K562 (cell line): ENCODE measurements at regions not wholly inside any gene's neighbourhood (a gene's known extent, or its start where the extent isn't known, plus 50 kb on each side); places are given as distances from the start of the nearest gene placed in this dataset.

Experiments
- ATAC-seq: fragments of 200-7000 bp; cut with Tn5 transposase; 3 replicates; pipeline ENCODE4 v1.9.1; 2020; ENCODE audit warnings: moderate library complexity
- BruUV-seq: library from RNA; stranded (reverse); fragments of 400-500 nt; replicated peaks from 2 replicates; lab custom pipeline; 2021; lab: Mats Ljungman, UMichigan
- CTCF ChIA-PET: fragments of 300-600 bp; formaldehyde crosslinking; extraction: SDS; loops from one replicate; lab custom pipeline; 2021; ENCODE audit warnings: low intra/inter-chr PET ratio; lab: Yijun Ruan, JAX
- POLR2A ChIA-PET: fragments of 300-600, 350-650 bp; sonication (Branson Sonifier 250); formaldehyde crosslinking; extraction: SDS; loops from one replicate; lab custom pipeline; 2021; ENCODE audit warnings: antibody characterized with exemption, inconsistent platforms; lab: Yijun Ruan, JAX
- DNase-seq, 4 experiments: peaks; one replicate each; pipeline versions ENCODE4 v3.0.0 to v3.0.0-alpha.2; 2011 to 2018; ENCODE audit warnings: low spot score in 3 of 4, mixed read lengths in 3 of 4; ENCODE audit errors: extremely low read depth in 1 of 4
- FAIRE-seq: peaks from 2 replicates; lab custom pipeline; 2011; peaks lifted over from hg19 to GRCh38; lab: Jason Lieb, UNC
- H2AFZ ChIP-seq: 2 replicates; pipeline ENCODE4 v1.6.0; 2011; ENCODE audit warnings: low read depth, low read length, control low read depth, inconsistent platforms
- H3K27ac ChIP-seq: fragments of 200-600 bp; 3 replicates; pipeline ENCODE4 v1.8.0; 2011; ENCODE audit warnings: low read depth, mild to moderate bottlenecking, control low read depth, inconsistent platforms, low read length, moderate library complexity, mixed read lengths; ENCODE audit errors: extremely low read depth
- H3K27me3 ChIP-seq, 2 experiments: fragments of 300-600 bp in 1 of 2; 2 replicates in 1 of 2; 3 replicates in 1 of 2; pipeline versions ENCODE4 v1.6.0 to v1.8.0; 2011; ENCODE audit warnings: inconsistent platforms in 2 of 2, low read length in 2 of 2, mild to moderate bottlenecking in 1 of 2, mixed read lengths in 1 of 2, moderate library complexity in 1 of 2; ENCODE audit not compliant: control insufficient read depth in 2 of 2, insufficient read depth in 2 of 2
- H3K36me3 ChIP-seq: fragments of 300-600 bp; 3 replicates; pipeline ENCODE4 v1.8.0; 2011; ENCODE audit warnings: mild to moderate bottlenecking, low read length, inconsistent platforms; ENCODE audit not compliant: control insufficient read depth, insufficient read depth
- H3K4me1 ChIP-seq, 2 experiments: fragments of 200-600 bp in 1 of 2; replicated peaks in 1 of 2; 2 replicates in 1 of 2; 3 replicates in 1 of 2; pipeline versions ENCODE4 v1.5.1 to v1.8.0; 2011; ENCODE audit warnings: inconsistent platforms in 2 of 2, low read length in 2 of 2, mild to moderate bottlenecking in 1 of 2, mixed read lengths in 1 of 2, moderate library complexity in 1 of 2; ENCODE audit not compliant: control insufficient read depth in 2 of 2, insufficient read depth in 2 of 2
- H3K4me2 ChIP-seq: 2 replicates; pipeline ENCODE4 v1.6.1; 2011; ENCODE audit warnings: low read length, control low read depth, inconsistent platforms, mixed read lengths; ENCODE audit not compliant: insufficient read depth
- H3K4me3 ChIP-seq: fragments of 200-600 bp; sonication (generic), shearing (Covaris generic); 2 replicates; pipeline ENCODE4 v1.5.1; 2016; ENCODE audit warnings: control low read depth, inconsistent platforms
- H3K79me2 ChIP-seq: fragments of 200-600 bp; 3 replicates; pipeline ENCODE4 v1.8.0; 2011; ENCODE audit warnings: low read length, inconsistent platforms; ENCODE audit not compliant: control insufficient read depth, insufficient read depth
- H3K9ac ChIP-seq, 2 experiments: 2 replicates each; pipeline versions ENCODE4 v1.6.0 to v1.6.1; 2011; ENCODE audit warnings: low read depth in 2 of 2, low read length in 2 of 2, control low read depth in 1 of 2, inconsistent platforms in 1 of 2, mild to moderate bottlenecking in 1 of 2, mixed read lengths in 1 of 2; ENCODE audit not compliant: insufficient read depth in 1 of 2
- H3K9me1 ChIP-seq: one replicate; pipeline ENCODE4 v1.6.0; 2011; ENCODE audit warnings: inconsistent platforms, mild to moderate bottlenecking, low read length, moderate library complexity; ENCODE audit not compliant: control insufficient read depth, insufficient read depth
- H3K9me3 ChIP-seq: replicated peaks from 2 replicates; pipeline ENCODE4 v1.5.1; 2011; ENCODE audit warnings: low read depth, low read length, inconsistent platforms; ENCODE audit not compliant: control insufficient read depth, insufficient read depth
- H4K20me1 ChIP-seq: replicated peaks from 2 replicates; pipeline ENCODE4 v1.6.1; 2011; ENCODE audit warnings: low read length, inconsistent platforms, mixed read lengths; ENCODE audit not compliant: control insufficient read depth, insufficient read depth
- GATA2 ChIP-seq: sonication (generic); formaldehyde crosslinking; IDR thresholded peaks from 2 replicates; pipeline ENCODE4 v1.4.0; 2020; ENCODE audit warnings: mild to moderate bottlenecking, missing genetic modification reagents
- HDGF ChIP-seq: fragments of 450-650 bp; IDR thresholded peaks from 2 replicates; pipeline ENCODE4 v1.6.1; 2016
- MYC ChIP-seq, 2 experiments: fragments of 250-450 bp in 1 of 2; sonication (Bioruptor Pico) in 1 of 2; IDR thresholded peaks; 2 replicates each; pipeline versions ENCODE4 v1.5.1 to v1.6.1; 2012 to 2021; ENCODE audit warnings: low read depth in 2 of 2, borderline replicate concordance in 1 of 2, improper control_type of control experiment in 1 of 2, low read length in 1 of 2, mild to moderate bottlenecking in 1 of 2, moderate library complexity in 1 of 2
- PHF20 ChIP-seq: fragments of 450-650 bp; IDR thresholded peaks from 2 replicates; pipeline ENCODE4 v1.6.1; 2018; ENCODE audit not compliant: partially characterized antibody
- SMARCA4 ChIP-seq: fragments of 450-650 bp; IDR thresholded peaks from 2 replicates; pipeline ENCODE4 v1.6.1; 2016
- STAT5B ChIP-seq: fragments of 250-450 bp; sonication (Bioruptor Pico); IDR thresholded peaks from 2 replicates; pipeline ENCODE4 v1.8.0; 2021; ENCODE audit warnings: mild to moderate bottlenecking, inconsistent platforms
- TAF9B ChIP-seq: fragments of 450-650 bp; IDR thresholded peaks from 2 replicates; pipeline ENCODE4 v1.6.1; 2018; ENCODE audit warnings: mild to moderate bottlenecking; ENCODE audit not compliant: partially characterized antibody
- TOE1 ChIP-seq, 2 experiments: fragments of 450-650 bp in 1 of 2; sonication (generic) in 1 of 2; formaldehyde crosslinking in 1 of 2; IDR thresholded peaks; 2 replicates each; pipeline versions ENCODE4 v1.7.1 to v1.8.0; 2016 to 2022; ENCODE audit warnings: borderline replicate concordance in 2 of 2, mild to moderate bottlenecking in 2 of 2, antibody characterized with exemption in 1 of 2, inconsistent platforms in 1 of 2, low read depth in 1 of 2, missing genetic modification reagents in 1 of 2, moderate library complexity in 1 of 2
- WGBS: fragments of 100-300 bp; shearing (Covaris generic); methylation state at CpG from one replicate; pipeline ENCODE4 v1.1.6; 2016; ENCODE audit warnings: low coverage, mixed read lengths; ENCODE audit not compliant: insufficient coverage; ENCODE audit errors: missing lambda C conversion rate; 5-methylcytosine and 5-hydroxymethylcytosine counted together
- in situ Hi-C: fragments of 300-500 bp; cut with MboI; formaldehyde crosslinking; loops from 4 replicates; pipeline ENCODE4 v1.15.0; 2018; ENCODE audit warnings: inconsistent platforms, mixed read lengths
- intact Hi-C: fragments of 100-400 bp; cut with micrococcal nuclease; formaldehyde crosslinking; loops from 2 replicates; pipeline ENCODE4 v1.14.2; 2022

DNA sequence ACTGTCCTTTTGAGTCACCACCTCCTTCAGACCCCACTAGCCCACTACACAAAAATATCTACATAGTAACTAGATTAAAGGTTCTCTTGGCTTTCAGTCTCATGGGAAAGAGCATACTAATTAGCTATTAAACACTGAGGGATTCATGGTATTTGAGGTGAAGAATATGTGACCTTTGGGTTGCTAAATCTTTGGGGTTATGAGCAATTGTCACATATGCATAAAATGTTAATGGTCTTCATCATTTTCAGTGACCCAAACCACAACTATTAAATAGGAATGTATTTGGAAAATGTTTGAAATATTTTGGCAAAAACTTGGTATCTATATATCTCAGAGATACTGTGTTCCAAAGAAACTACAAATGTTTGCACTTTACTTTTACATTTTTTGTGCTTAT, 365.1 kb downstream of the MAGEB5 start:
- no TSS peak for BruUV-seq
- H3K9me1 ChIP-seq: no peaks in the 10 kb centered on the region
- in situ Hi-C loops (no loop called here), intact Hi-C loops (no loop called here)
- POLR2A ChIA-PET: no interaction called here
- no peaks in the 10 kb centered on the region for H4K20me1 ChIP-seq
- no peak for FAIRE-seq
- H2AFZ ChIP-seq: no peak overlapping the region
- no peaks in the 10 kb centered on the region for H3K9me3 ChIP-seq
- no peak overlapping the region for H3K4me3 ChIP-seq
- no peak overlapping the region for H3K27ac ChIP-seq
- H3K79me2 ChIP-seq: no peaks in the 10 kb centered on the region
- H3K27me3 ChIP-seq: no peaks in the 10 kb centered on the region
- TF ChIP-seq PHF20: no peak
- no peak for TF ChIP-seq TOE1 (IDR thresholded peaks at IDR 0.05; ENCODE audit: borderline replicate concordance)
- no peak for TF ChIP-seq TOE1 (CRISPR knock-in tag; IDR thresholded peaks at IDR 0.05; ENCODE audit: borderline replicate concordance, low read depth)
- no peak for TF ChIP-seq STAT5B (CRISPR knock-in tag)
- no peak for ATAC-seq
- H3K36me3 ChIP-seq: no peaks in the 10 kb centered on the region
- no peaks in the 10 kb centered on the region for H3K4me1 ChIP-seq
- H3K4me2 ChIP-seq: no peak overlapping the region
- DNase-seq: no peak
- H3K9ac ChIP-seq: no peak overlapping the region
- CTCF ChIA-PET: no interaction called here

GRCh38 chrX:26580021-26580420, 364.1 kb downstream of the MAGEB5 start:
- TF ChIP-seq SMARCA4: no peak
- TF ChIP-seq MYC (IDR thresholded peaks at IDR 0.05; ENCODE audit: low read depth, low read length): no peak
- no peak for TF ChIP-seq MYC (CRISPR knock-in tag; IDR thresholded peaks at IDR 0.05; ENCODE audit: borderline replicate concordance, low read depth)
- TF ChIP-seq HDGF: no peak
- no peak for TF ChIP-seq GATA2 (CRISPR knock-in tag)
- TF ChIP-seq TAF9B: no peak
- no peaks in the 10 kb centered on the region for H3K9me3 ChIP-seq
- FAIRE-seq: no peak
- intact Hi-C loops: no loop called here
- no peak for DNase-seq
- H4K20me1 ChIP-seq: no peaks in the 10 kb centered on the region
- no peak overlapping the region for H3K4me3 ChIP-seq
- POLR2A ChIA-PET: no interaction called here
- H3K9me1 ChIP-seq: no peaks in the 10 kb centered on the region
- no peaks in the 10 kb centered on the region for H3K79me2 ChIP-seq
- no peaks in the 10 kb centered on the region for H3K36me3 ChIP-seq
- WGBS: 0% methylated on average over 1 of the region's 1 CpG
- no peak for ATAC-seq
- in situ Hi-C loops: no loop called here
- no peaks in the 10 kb centered on the region for H3K27me3 ChIP-seq
- no TSS peak for BruUV-seq
- CTCF ChIA-PET: no interaction called here
- no peaks in the 10 kb centered on the region for H3K4me1 ChIP-seq
- no peak overlapping the region for H3K4me2 ChIP-seq
- H2AFZ ChIP-seq: no peak overlapping the region
- H3K27ac ChIP-seq: no peak overlapping the region
- H3K9ac ChIP-seq: no peak overlapping the region
